ENCODE measurements at regions not wholly inside any gene's neighbourhood (a gene's known extent, or its start where the extent isn't known, plus 50 kb on each side); places are given as distances from the start of the nearest gene placed in this dataset.

GRCh38 chr6:133047065-133047665 is 194.0 kb upstream of the EYA4 start:
- Histone ChIP-seq H3K9me3 (no peaks in the 10 kb centered on the region), H3K27ac (no peak overlapping the region), H3K27me3 (replicated peaks; ENCODE audit: insufficient read depth) (no peaks in the 10 kb centered on the region), H3K4me1 (replicated peaks) (no peaks in the 10 kb centered on the region), H3K36me3 (no peaks in the 10 kb centered on the region), H3K4me3 (no peak overlapping the region)
- TF ChIP-seq CTCF (IDR thresholded peaks at IDR 0.05): no peak
- TF ChIP-seq POLR2A (IDR thresholded peaks at IDR 0.05): no peak
- TF ChIP-seq POLR2AphosphoS5 (IDR thresholded peaks at IDR 0.05): no peak
- no peak for DNase-seq (ENCODE audit: low spot score)
- intact Hi-C loops (cut with DNase I): no loop called here
- 88% methylated on average over 5 of the region's 5 CpGs for WGBS

- H3K9me3 ChIP-seq: no peaks in the 10 kb centered on the region
- no peak for DNase-seq (ENCODE audit: low spot score)
- H3K4me1 ChIP-seq (replicated peaks): no peaks in the 10 kb centered on the region
- intact Hi-C loops (cut with DNase I): no loop called here
- no peak for TF ChIP-seq CTCF (IDR thresholded peaks at IDR 0.05)
- H3K36me3 ChIP-seq: no peaks in the 10 kb centered on the region
- 97% methylated on average over 1 of the region's 1 CpG for WGBS
- no peak overlapping the region for H3K27ac ChIP-seq
- no peak overlapping the region for H3K4me3 ChIP-seq
- no peaks in the 10 kb centered on the region for H3K27me3 ChIP-seq (replicated peaks; ENCODE audit: insufficient read depth)
These were observed 193.5 kb upstream of the EYA4 start for GRCh38 chr6:133047706-133048105.

- Histone ChIP-seq H3K36me3 (no peaks in the 10 kb centered on the region), H3K27me3 (replicated peaks; ENCODE audit: insufficient read depth) (no peaks in the 10 kb centered on the region), H3K9me3 (no peaks in the 10 kb centered on the region), H3K27ac (no peak overlapping the region), H3K4me1 (replicated peaks) (no peaks in the 10 kb centered on the region), H3K4me3 (no peak overlapping the region)
- DNase-seq (ENCODE audit: low spot score): no peak
- intact Hi-C loops (cut with DNase I): no loop called here
- 72% methylated on average over 6 of the region's 6 CpGs for WGBS
- no peak for TF ChIP-seq POLR2AphosphoS5 (IDR thresholded peaks at IDR 0.05)
- TF ChIP-seq CTCF (IDR thresholded peaks at IDR 0.05): no peak
- no peak for TF ChIP-seq POLR2A (IDR thresholded peaks at IDR 0.05)
These were observed 189.9 kb upstream of the EYA4 start for GRCh38 chr6:133051240-133051639.

- WGBS: 100% methylated on average over 2 of the region's 2 CpGs
- intact Hi-C loops (cut with DNase I): no loop called here
- Histone ChIP-seq H3K27ac (no peak overlapping the region), H3K9me3 (no peaks in the 10 kb centered on the region), H3K36me3 (no peaks in the 10 kb centered on the region), H3K4me1 (replicated peaks) (no peaks in the 10 kb centered on the region), H3K4me3 (no peak overlapping the region), H3K27me3 (replicated peaks; ENCODE audit: insufficient read depth) (no peaks in the 10 kb centered on the region)
- no peak for TF ChIP-seq CTCF (IDR thresholded peaks at IDR 0.05)
- no peak for TF ChIP-seq POLR2AphosphoS5 (IDR thresholded peaks at IDR 0.05)
- TF ChIP-seq POLR2A (IDR thresholded peaks at IDR 0.05): no peak
- DNase-seq (ENCODE audit: low spot score): no peak
These were observed 188.7 kb upstream of the EYA4 start for GRCh38 chr6:133052465-133052864.

GRCh38 chr6:133055441-133055966 is 185.7 kb upstream of the EYA4 start:
- WGBS: 42% methylated on average over 5 of the region's 5 CpGs
- intact Hi-C loops (cut with DNase I): no loop called here
- H3K9me3 ChIP-seq: no peaks in the 10 kb centered on the region
- no peak overlapping the region for H3K27ac ChIP-seq
- TF ChIP-seq POLR2AphosphoS5 (IDR thresholded peaks at IDR 0.05): no peak
- no peaks in the 10 kb centered on the region for H3K4me1 ChIP-seq (replicated peaks)
- DNase-seq (ENCODE audit: low spot score): no peak
- no peaks in the 10 kb centered on the region for H3K36me3 ChIP-seq
- no peaks in the 10 kb centered on the region for H3K27me3 ChIP-seq (replicated peaks; ENCODE audit: insufficient read depth)
- no peak overlapping the region for H3K4me3 ChIP-seq

Data from prostate gland (tissue), 2 donors.